ENCODE measurements at regions not wholly inside any gene's neighbourhood (a gene's known extent, or its start where the extent isn't known, plus 50 kb on each side); places are given as distances from the start of the nearest gene placed in this dataset.

DNA sequence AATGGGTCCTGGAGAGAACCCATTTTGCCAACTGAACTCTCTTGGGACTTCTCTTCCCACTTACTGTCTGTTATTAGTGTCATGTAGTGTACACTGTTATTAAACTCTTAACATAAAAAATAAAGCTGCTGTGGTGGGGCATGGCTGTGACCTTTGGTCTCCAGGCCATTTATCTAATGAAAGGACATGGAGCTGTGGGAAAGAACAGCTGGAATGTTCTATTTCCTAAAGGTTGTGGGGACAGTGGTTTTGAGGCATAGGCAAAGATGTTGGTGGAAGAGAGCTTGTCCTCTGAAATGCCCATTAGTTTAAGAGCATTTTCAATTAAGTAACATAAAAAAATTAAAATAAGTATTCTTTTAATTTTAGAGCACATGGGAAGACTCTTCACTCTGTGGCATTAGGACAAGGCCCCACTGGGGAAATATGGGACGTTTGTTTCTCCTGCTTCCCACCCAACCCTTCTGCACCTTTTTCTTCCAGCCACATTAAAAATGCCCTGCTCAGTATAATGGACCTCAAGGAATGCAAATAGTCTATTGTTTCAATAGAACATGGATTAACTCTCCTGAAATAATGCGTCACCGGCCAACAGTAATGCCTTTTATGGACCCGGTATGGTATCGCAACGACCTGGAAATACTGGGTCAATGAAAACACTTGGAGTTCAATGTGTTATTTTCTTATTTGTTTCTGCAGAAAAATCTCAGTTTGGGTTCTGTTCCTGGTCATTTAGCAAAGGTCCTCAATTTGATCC is 149.6 kb downstream of the BUB3 start:
- intact Hi-C loops (cut with micrococcal nuclease): no loop called here
- Mint-ChIP-seq H3K36me3 (no peaks in the 10 kb centered on the region), H3K4me1 (no peaks in the 10 kb centered on the region), H3K27me3 (ENCODE audit: low read depth in 3 of 3) (peaks cover 2 to 7% (median 4%) of the 10 kb centered on the region in 3 donors), H3K4me3 (no peak overlapping the region), H3K27ac (no peak overlapping the region), H3K9me3 (peaks cover 0 to 11% (median 5%) of the 10 kb centered on the region in 7 donors)
- H4K20me1 ChIP-seq (ENCODE audit: insufficient read depth, low read length): no peaks in the 10 kb centered on the region
- H3K4me3 ChIP-seq (replicated peaks in 1 of 3; ENCODE audit: low read depth in 2 of 3, low read length in 3 of 3): no peak overlapping the region
- no peak overlapping the region for H3K4me2 ChIP-seq (replicated peaks; ENCODE audit: extremely low read depth, low read length, poor library complexity, severe bottlenecking)
- no peak for TF ChIP-seq CTCF (IDR thresholded peaks at IDR 0.05)
- no peaks in the 10 kb centered on the region for H3K79me2 ChIP-seq (ENCODE audit: insufficient read depth, low read length)
- no peaks in the 10 kb centered on the region for H3K27me3 ChIP-seq (ENCODE audit: control insufficient read depth in 2 of 2, insufficient read depth in 2 of 2, low read length in 2 of 2)
- peaks cover 0 to 5% of the 10 kb centered on the region in 2 donors for H3K9me3 ChIP-seq (replicated peaks in 1 of 2; ENCODE audit: control insufficient read depth in 1 of 2, insufficient read depth in 1 of 2, low read length in 2 of 2)
- no peaks in the 10 kb centered on the region for H3K4me1 ChIP-seq (ENCODE audit: control insufficient read depth in 1 of 2, insufficient read depth in 2 of 2, low read length in 2 of 2)
- H2AFZ ChIP-seq (ENCODE audit: insufficient read depth, low read depth, low read length, poor library complexity, severe bottlenecking): no peak overlapping the region
- H3K36me3 ChIP-seq (replicated peaks in 1 of 2; ENCODE audit: control insufficient read depth in 1 of 2, insufficient read depth in 2 of 2, low read length in 2 of 2): no peaks in the 10 kb centered on the region
- H3K9ac ChIP-seq (ENCODE audit: insufficient read depth, low read length, poor library complexity, severe bottlenecking): no peak overlapping the region
- DNase-seq: no peak
- no peak overlapping the region for H3K27ac ChIP-seq (ENCODE audit: low read depth in 1 of 2, low read length in 2 of 2)
- WGBS (ENCODE audit: insufficient coverage): 97% methylated on average over 5 of the region's 6 CpGs

DNA sequence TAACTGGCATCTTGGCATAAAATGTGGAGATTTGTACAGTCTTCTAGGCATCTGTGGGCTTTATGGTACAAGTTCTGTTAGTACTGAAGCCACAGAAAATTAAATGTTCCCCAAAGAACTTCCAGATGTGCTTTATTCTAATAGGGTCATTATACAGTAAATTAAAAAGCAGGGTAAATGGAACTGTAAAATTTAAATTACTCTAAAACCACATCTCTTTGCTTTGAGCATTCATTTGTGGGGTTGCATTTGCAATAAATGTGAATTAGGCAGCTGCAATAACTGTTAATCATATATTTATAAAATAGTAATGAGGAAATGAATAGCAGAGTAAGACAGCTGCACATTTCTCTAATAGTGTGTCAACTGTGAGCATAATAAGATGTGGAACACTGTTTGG is 151.5 kb downstream of the BUB3 start:
- no peak for TF ChIP-seq CTCF (IDR thresholded peaks at IDR 0.05)
- Mint-ChIP-seq H3K9me3 (peaks cover 0 to 9% (median 4%) of the 10 kb centered on the region in 7 donors), H3K4me1 (no peaks in the 10 kb centered on the region), H3K4me3 (no peak overlapping the region), H3K27me3 (ENCODE audit: low read depth in 3 of 3) (peaks cover under 1 to 5% (median 3%) of the 10 kb centered on the region in 3 donors), H3K36me3 (no peaks in the 10 kb centered on the region), H3K27ac (no peak overlapping the region)
- Histone ChIP-seq H4K20me1 (ENCODE audit: insufficient read depth, low read length) (no peaks in the 10 kb centered on the region), H2AFZ (ENCODE audit: insufficient read depth, low read depth, low read length, poor library complexity, severe bottlenecking) (no peak overlapping the region), H3K79me2 (ENCODE audit: insufficient read depth, low read length) (no peaks in the 10 kb centered on the region), H3K36me3 (replicated peaks in 1 of 2; ENCODE audit: control insufficient read depth in 1 of 2, insufficient read depth in 2 of 2, low read length in 2 of 2) (no peaks in the 10 kb centered on the region), H3K27me3 (ENCODE audit: control insufficient read depth in 2 of 2, insufficient read depth in 2 of 2, low read length in 2 of 2) (no peaks in the 10 kb centered on the region), H3K4me3 (replicated peaks in 1 of 3; ENCODE audit: low read depth in 2 of 3, low read length in 3 of 3) (no peak overlapping the region), H3K27ac (ENCODE audit: low read depth in 1 of 2, low read length in 2 of 2) (no peak overlapping the region), H3K4me2 (replicated peaks; ENCODE audit: extremely low read depth, low read length, poor library complexity, severe bottlenecking) (no peak overlapping the region), H3K9ac (ENCODE audit: insufficient read depth, low read length, poor library complexity, severe bottlenecking) (no peak overlapping the region), H3K4me1 (ENCODE audit: control insufficient read depth in 1 of 2, insufficient read depth in 2 of 2, low read length in 2 of 2) (no peaks in the 10 kb centered on the region), H3K9me3 (replicated peaks in 1 of 2; ENCODE audit: control insufficient read depth in 1 of 2, insufficient read depth in 1 of 2, low read length in 2 of 2) (peaks cover 0 to 5% of the 10 kb centered on the region in 2 donors)
- intact Hi-C loops (cut with micrococcal nuclease): no loop called here
- DNase-seq: no peak
